A549 (cell line): ENCODE measurements at regions not wholly inside any gene's neighbourhood (a gene's known extent, or its start where the extent isn't known, plus 50 kb on each side); places are given as distances from the start of the nearest gene placed in this dataset.

Experiments
- CBX8 ChIP-seq: fragments of 200-600 bp; sonication (generic); IDR thresholded peaks from 2 replicates; pipeline ENCODE4 v1.6.1; 2016
- CHD4 ChIP-seq: fragments of 200-600 bp; sonication (generic); IDR thresholded peaks from 2 replicates; pipeline ENCODE4 v1.6.1; 2016; ENCODE audit warnings: antibody characterized with exemption, mild to moderate bottlenecking, borderline replicate concordance
- CTCF ChIP-seq: fragments of >200 bp; sonication (Bioruptor Twin); formaldehyde crosslinking; IDR thresholded peaks from 3 replicates; pipeline ENCODE4 v1.5.1; 2016
- EP300 ChIP-seq, 2 experiments: fragments of >200 bp; sonication (Bioruptor Twin); formaldehyde crosslinking; IDR thresholded peaks; 2 replicates in 1 of 2; 3 replicates in 1 of 2; pipeline ENCODE4 v1.6.1; 2016 to 2017
- JUN ChIP-seq, 2 experiments: fragments of >200 bp; sonication (Bioruptor Twin); formaldehyde crosslinking; IDR thresholded peaks; 2 replicates in 1 of 2; 3 replicates in 1 of 2; pipeline ENCODE4 v1.6.1; 2016 to 2017
- MYC ChIP-seq: IDR thresholded peaks from 2 replicates; pipeline ENCODE4 v1.6.1; 2012; ENCODE audit warnings: mild to moderate bottlenecking, inconsistent platforms, low read length, improper control_type of control experiment, borderline replicate concordance
- POLR2A ChIP-seq: IDR thresholded peaks from 2 replicates; pipeline ENCODE4 v1.6.1; 2012; ENCODE audit warnings: mild to moderate bottlenecking, low read length
- RAD21 ChIP-seq, 2 experiments: fragments of >200 bp in 1 of 2; sonication (Bioruptor Twin) in 1 of 2; formaldehyde crosslinking in 1 of 2; IDR thresholded peaks in 1 of 2; conservative IDR thresholded peaks in 1 of 2; 2 replicates in 1 of 2; 3 replicates in 1 of 2; pipeline ENCODE4 v1.6.1; 2012 to 2018; ENCODE audit warnings: inconsistent platforms in 1 of 2
- USF2 ChIP-seq: fragments of 450-650 bp; IDR thresholded peaks from 2 replicates; pipeline ENCODE4 v1.6.1; 2014; ENCODE audit warnings: antibody characterized with exemption

GRCh38 chr2:207434306-207434705 is 95.5 kb upstream of the CREB1 start:
- TF ChIP-seq CBX8 = no peak
- TF ChIP-seq MYC = no peak
- no peak for TF ChIP-seq CTCF
- TF ChIP-seq EP300 (IDR thresholded peaks at IDR 0.05) = no peak
- TF ChIP-seq RAD21 (conservative IDR thresholded peaks at IDR 0.05 in 1 of 2, IDR thresholded peaks at IDR 0.05 in 1 of 2) = no peak
- TF ChIP-seq POLR2A = no peak
- TF ChIP-seq CHD4 = no peak
- no peak for TF ChIP-seq USF2
- no peak for TF ChIP-seq JUN (IDR thresholded peaks at IDR 0.05)
